GM23338 (cell line): ENCODE measurements at regions not wholly inside any gene's neighbourhood (a gene's known extent, or its start where the extent isn't known, plus 50 kb on each side); places are given as distances from the start of the nearest gene placed in this dataset.

Source experiments
- ATAC-seq: fragments of 200-7000 bp; cut with Tn5 transposase; 3 replicates; pipeline ENCODE4 v1.9.1; 2020
- DNase-seq: peaks from one replicate; pipeline ENCODE4 v3.0.0-alpha.2; 2015; ENCODE audit warnings: low spot score
- H2AFZ ChIP-seq: fragments of 200-600 bp; sonication (generic); 2 replicates; pipeline ENCODE4 v1.8.0; 2016; ENCODE audit warnings: antibody characterized with exemption, mild to moderate bottlenecking, moderate library complexity
- H3F3A ChIP-seq: fragments of 200-600 bp; sonication (generic); replicated peaks from 2 replicates; pipeline ENCODE4 v1.8.0; 2017; ENCODE audit warnings: antibody characterized with exemption, mixed run types, low read depth
- H3K27ac ChIP-seq: fragments of 200-600 bp; sonication (generic); 2 replicates; pipeline ENCODE4 v1.6.1; 2016; ENCODE audit warnings: low read depth
- H3K27me3 ChIP-seq: fragments of 200-600 bp; sonication (generic); 2 replicates; pipeline ENCODE4 v1.8.0; 2016; ENCODE audit warnings: mild to moderate bottlenecking, mixed run types, moderate library complexity; ENCODE audit not compliant: insufficient read depth
- H3K36me3 ChIP-seq: fragments of 200-600 bp; sonication (generic); 2 replicates; pipeline ENCODE4 v1.8.0; 2016; ENCODE audit warnings: mild to moderate bottlenecking; ENCODE audit not compliant: insufficient read depth
- H3K4me1 ChIP-seq: fragments of 200-600 bp; sonication (generic); 2 replicates; pipeline ENCODE4 v1.8.0; 2016; ENCODE audit warnings: mild to moderate bottlenecking, moderate library complexity; ENCODE audit not compliant: insufficient read depth
- H3K4me2 ChIP-seq: fragments of 200-600 bp; sonication (generic); 2 replicates; pipeline ENCODE4 v1.7.1; 2017; ENCODE audit warnings: mixed run types
- H3K4me3 ChIP-seq: fragments of 200-600 bp; sonication (generic); 2 replicates; pipeline ENCODE4 v1.6.1; 2016; ENCODE audit warnings: mixed run types
- H3K79me2 ChIP-seq: fragments of 200-600 bp; sonication (generic); replicated peaks from 2 replicates; pipeline ENCODE4 v1.8.0; 2017; ENCODE audit warnings: mild to moderate bottlenecking; ENCODE audit not compliant: insufficient read depth
- H3K9me2 ChIP-seq: fragments of 200-600 bp; sonication (generic); 2 replicates; pipeline ENCODE4 v1.8.0; 2017; ENCODE audit not compliant: insufficient read depth
- H4K20me1 ChIP-seq: fragments of 200-600 bp; sonication (generic); replicated peaks from 2 replicates; pipeline ENCODE4 v1.8.0; 2017; ENCODE audit warnings: mild to moderate bottlenecking; ENCODE audit not compliant: insufficient read depth
- H3K27ac Mint-ChIP-seq: 2 replicates; pipeline ENCODE4 v1.8.0; 2020; ENCODE audit warnings: inconsistent platforms, mild to moderate bottlenecking, moderate library complexity, mixed read lengths
- H3K27me3 Mint-ChIP-seq: 3 replicates; pipeline ENCODE4 v1.8.0; 2022; ENCODE audit warnings: low read depth, mild to moderate bottlenecking, moderate library complexity, mixed read lengths, inconsistent platforms; ENCODE audit not compliant: insufficient read depth, poor library complexity
- H3K36me3 Mint-ChIP-seq: 3 replicates; pipeline ENCODE4 v1.8.0; 2021; ENCODE audit warnings: low read depth, mild to moderate bottlenecking, inconsistent platforms, moderate library complexity, mixed read lengths
- H3K4me1 Mint-ChIP-seq: 3 replicates; pipeline ENCODE4 v1.8.0; 2020; ENCODE audit warnings: mild to moderate bottlenecking, inconsistent platforms, mixed read lengths
- H3K4me3 Mint-ChIP-seq: 3 replicates; pipeline ENCODE4 v1.8.0; 2021; ENCODE audit warnings: moderate library complexity, mild to moderate bottlenecking, inconsistent platforms, mixed read lengths
- H3K9me3 Mint-ChIP-seq: 3 replicates; pipeline ENCODE4 v1.8.0; 2020; ENCODE audit warnings: moderate library complexity, mild to moderate bottlenecking, inconsistent platforms, mixed read lengths
- EZH2 ChIP-seq: fragments of 200-600 bp; sonication (generic); IDR thresholded peaks from one replicate; pipeline ENCODE4 v1.8.0; 2017; ENCODE audit warnings: antibody characterized with exemption, mild to moderate bottlenecking, low read depth; ENCODE audit not compliant: unreplicated experiment
- EZH2phosphoT487 ChIP-seq: fragments of 200-600 bp; sonication (generic); IDR thresholded peaks from one replicate; pipeline ENCODE4 v1.8.1; 2018; ENCODE audit warnings: antibody characterized with exemption; ENCODE audit not compliant: unreplicated experiment
- JUNB ChIP-seq: IDR thresholded peaks from one replicate; pipeline ENCODE4 v1.6.1; 2016; ENCODE audit warnings: antibody characterized with exemption; ENCODE audit not compliant: unreplicated experiment
- POLR2AphosphoS5 ChIP-seq: IDR thresholded peaks from 2 replicates; pipeline ENCODE4 v1.6.1; 2016; ENCODE audit warnings: antibody characterized with exemption, low read depth
- STAT1 ChIP-seq: IDR thresholded peaks from one replicate; pipeline ENCODE4 v1.6.1; 2016; ENCODE audit warnings: antibody characterized with exemption; ENCODE audit not compliant: unreplicated experiment
- ZNF114 ChIP-seq: fragments of 250-450 bp; sonication (Bioruptor Pico); IDR thresholded peaks from 2 replicates; pipeline ENCODE4 v1.5.0; 2020; ENCODE audit warnings: mild to moderate bottlenecking, moderate library complexity
- TF ChIP-seq, protein P1 (sequence below): fragments of 250-450 bp; sonication (Bioruptor Pico); IDR thresholded peaks from 2 replicates; pipeline ENCODE4 v1.5.0; 2020; ENCODE audit warnings: mild to moderate bottlenecking, moderate library complexity
- TF ChIP-seq, protein P2 (sequence below): IDR thresholded peaks from 2 replicates; pipeline ENCODE4 v1.6.1; 2016; ENCODE audit warnings: antibody characterized with exemption

DNA sequence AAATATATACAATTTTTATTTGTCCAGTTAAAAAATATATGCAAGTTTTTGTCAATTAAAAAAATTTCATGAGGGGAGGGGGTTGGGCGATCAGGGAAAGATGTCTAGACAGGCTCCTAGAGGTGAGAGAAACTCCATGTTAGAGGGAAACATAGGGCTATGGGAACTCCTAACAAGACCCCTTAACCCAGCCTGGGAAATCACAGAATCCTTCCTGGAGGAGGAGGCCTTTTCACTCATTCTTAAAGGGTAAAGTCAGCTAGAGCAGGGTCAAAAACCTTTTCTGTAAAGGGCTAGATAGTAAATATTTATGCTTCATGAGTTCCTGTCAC, 75.9 kb upstream of the PTPN1 start:
- Histone ChIP-seq H3K4me2 (no peak overlapping the region), H3K9me2 (no peaks in the 10 kb centered on the region), H3K4me1 (peaks cover 8% of the 10 kb centered on the region), H2AFZ (no peak overlapping the region), H3F3A (no peaks in the 10 kb centered on the region; the same call in 1 of the 2 replicates), H3K4me3 (no peak overlapping the region), H3K79me2 (no peaks in the 10 kb centered on the region), H3K27me3 (no peaks in the 10 kb centered on the region), H3K27ac (no peak overlapping the region), H4K20me1 (no peaks in the 10 kb centered on the region), H3K36me3 (no peaks in the 10 kb centered on the region)
- Mint-ChIP-seq H3K4me1 (peaks cover 19% of the 10 kb centered on the region), H3K27me3 (peaks cover 9% of the 10 kb centered on the region), H3K27ac (no peak overlapping the region), H3K4me3 (no peak overlapping the region), H3K9me3 (peaks cover 2% of the 10 kb centered on the region; the same call in 1 of the 3 replicates), H3K36me3 (no peaks in the 10 kb centered on the region)
- TF ChIP-seq JUNB, result no peak
- no peak for TF ChIP-seq POLR2AphosphoS5
- TF ChIP-seq EZH2phosphoT487, result no peak
- TF ChIP-seq EZH2, result no peak
- TF ChIP-seq, protein P1, sequence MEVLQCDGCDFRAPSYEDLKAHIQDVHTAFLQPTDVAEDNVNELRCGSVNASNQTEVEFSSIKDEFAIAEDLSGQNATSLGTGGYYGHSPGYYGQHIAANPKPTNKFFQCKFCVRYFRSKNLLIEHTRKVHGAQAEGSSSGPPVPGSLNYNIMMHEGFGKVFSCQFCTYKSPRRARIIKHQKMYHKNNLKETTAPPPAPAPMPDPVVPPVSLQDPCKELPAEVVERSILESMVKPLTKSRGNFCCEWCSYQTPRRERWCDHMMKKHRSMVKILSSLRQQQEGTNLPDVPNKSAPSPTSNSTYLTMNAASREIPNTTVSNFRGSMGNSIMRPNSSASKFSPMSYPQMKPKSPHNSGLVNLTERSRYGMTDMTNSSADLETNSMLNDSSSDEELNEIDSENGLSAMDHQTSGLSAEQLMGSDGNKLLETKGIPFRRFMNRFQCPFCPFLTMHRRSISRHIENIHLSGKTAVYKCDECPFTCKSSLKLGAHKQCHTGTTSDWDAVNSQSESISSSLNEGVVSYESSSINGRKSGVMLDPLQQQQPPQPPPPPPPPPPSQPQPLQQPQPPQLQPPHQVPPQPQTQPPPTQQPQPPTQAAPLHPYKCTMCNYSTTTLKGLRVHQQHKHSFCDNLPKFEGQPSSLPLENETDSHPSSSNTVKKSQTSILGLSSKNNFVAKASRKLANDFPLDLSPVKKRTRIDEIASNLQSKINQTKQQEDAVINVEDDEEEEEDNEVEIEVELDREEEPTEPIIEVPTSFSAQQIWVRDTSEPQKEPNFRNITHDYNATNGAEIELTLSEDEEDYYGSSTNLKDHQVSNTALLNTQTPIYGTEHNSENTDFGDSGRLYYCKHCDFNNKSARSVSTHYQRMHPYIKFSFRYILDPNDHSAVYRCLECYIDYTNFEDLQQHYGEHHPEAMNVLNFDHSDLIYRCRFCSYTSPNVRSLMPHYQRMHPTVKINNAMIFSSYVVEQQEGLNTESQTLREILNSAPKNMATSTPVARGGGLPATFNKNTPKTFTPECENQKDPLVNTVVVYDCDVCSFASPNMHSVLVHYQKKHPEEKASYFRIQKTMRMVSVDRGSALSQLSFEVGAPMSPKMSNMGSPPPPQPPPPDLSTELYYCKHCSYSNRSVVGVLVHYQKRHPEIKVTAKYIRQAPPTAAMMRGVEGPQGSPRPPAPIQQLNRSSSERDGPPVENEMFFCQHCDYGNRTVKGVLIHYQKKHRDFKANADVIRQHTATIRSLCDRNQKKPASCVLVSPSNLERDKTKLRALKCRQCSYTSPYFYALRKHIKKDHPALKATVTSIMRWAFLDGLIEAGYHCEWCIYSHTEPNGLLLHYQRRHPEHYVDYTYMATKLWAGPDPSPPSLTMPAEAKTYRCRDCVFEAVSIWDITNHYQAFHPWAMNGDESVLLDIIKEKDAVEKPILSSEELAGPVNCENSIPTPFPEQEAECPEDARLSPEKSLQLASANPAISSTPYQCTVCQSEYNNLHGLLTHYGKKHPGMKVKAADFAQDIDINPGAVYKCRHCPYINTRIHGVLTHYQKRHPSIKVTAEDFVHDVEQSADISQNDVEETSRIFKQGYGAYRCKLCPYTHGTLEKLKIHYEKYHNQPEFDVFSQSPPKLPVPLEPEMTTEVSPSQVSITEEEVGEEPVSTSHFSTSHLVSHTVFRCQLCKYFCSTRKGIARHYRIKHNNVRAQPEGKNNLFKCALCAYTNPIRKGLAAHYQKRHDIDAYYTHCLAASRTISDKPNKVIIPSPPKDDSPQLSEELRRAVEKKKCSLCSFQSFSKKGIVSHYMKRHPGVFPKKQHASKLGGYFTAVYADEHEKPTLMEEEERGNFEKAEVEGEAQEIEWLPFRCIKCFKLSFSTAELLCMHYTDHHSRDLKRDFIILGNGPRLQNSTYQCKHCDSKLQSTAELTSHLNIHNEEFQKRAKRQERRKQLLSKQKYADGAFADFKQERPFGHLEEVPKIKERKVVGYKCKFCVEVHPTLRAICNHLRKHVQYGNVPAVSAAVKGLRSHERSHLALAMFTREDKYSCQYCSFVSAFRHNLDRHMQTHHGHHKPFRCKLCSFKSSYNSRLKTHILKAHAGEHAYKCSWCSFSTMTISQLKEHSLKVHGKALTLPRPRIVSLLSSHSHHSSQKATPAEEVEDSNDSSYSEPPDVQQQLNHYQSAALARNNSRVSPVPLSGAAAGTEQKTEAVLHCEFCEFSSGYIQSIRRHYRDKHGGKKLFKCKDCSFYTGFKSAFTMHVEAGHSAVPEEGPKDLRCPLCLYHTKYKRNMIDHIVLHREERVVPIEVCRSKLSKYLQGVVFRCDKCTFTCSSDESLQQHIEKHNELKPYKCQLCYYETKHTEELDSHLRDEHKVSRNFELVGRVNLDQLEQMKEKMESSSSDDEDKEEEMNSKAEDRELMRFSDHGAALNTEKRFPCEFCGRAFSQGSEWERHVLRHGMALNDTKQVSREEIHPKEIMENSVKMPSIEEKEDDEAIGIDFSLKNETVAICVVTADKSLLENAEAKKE (CRISPR knock-in tag), result no peak
- TF ChIP-seq, protein P2, sequence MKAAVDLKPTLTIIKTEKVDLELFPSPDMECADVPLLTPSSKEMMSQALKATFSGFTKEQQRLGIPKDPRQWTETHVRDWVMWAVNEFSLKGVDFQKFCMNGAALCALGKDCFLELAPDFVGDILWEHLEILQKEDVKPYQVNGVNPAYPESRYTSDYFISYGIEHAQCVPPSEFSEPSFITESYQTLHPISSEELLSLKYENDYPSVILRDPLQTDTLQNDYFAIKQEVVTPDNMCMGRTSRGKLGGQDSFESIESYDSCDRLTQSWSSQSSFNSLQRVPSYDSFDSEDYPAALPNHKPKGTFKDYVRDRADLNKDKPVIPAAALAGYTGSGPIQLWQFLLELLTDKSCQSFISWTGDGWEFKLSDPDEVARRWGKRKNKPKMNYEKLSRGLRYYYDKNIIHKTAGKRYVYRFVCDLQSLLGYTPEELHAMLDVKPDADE, result no peak
- no peak for TF ChIP-seq ZNF114 (CRISPR knock-in tag)
- no peak for TF ChIP-seq STAT1
- ATAC-seq (no peak), DNase-seq (no peak)
